Liver (tissue), 8 donors: ENCODE measurements at regions not wholly inside any gene's neighbourhood (a gene's known extent, or its start where the extent isn't known, plus 50 kb on each side); places are given as distances from the start of the nearest gene placed in this dataset.

ENCODE experiments used
- DNase-seq: peaks from one replicate; pipeline ENCODE4 v3.0.0-alpha.2; 2017; ENCODE audit warnings: low spot score
- H3K27ac ChIP-seq, 2 donors: one replicate each; pipeline ENCODE4 v1.7.0; 2013; ENCODE audit warnings: inconsistent platforms in 2 of 2, low read length in 2 of 2, control low read depth in 1 of 2, low read depth in 1 of 2, mild to moderate bottlenecking in 1 of 2
- H3K27me3 ChIP-seq, 4 donors: one replicate each; pipeline versions ENCODE4 v1.6.1 to v1.7.0; 2013; ENCODE audit warnings: low read length in 3 of 4, inconsistent platforms in 1 of 4, mild to moderate bottlenecking in 1 of 4, moderate library complexity in 1 of 4; ENCODE audit not compliant: control insufficient read depth in 4 of 4, insufficient read depth in 4 of 4
- H3K36me3 ChIP-seq, 4 donors: one replicate each; pipeline versions ENCODE4 v1.6.1 to v1.7.0; 2013; ENCODE audit warnings: low read length in 3 of 4, mild to moderate bottlenecking in 3 of 4, low read depth in 1 of 4, moderate library complexity in 1 of 4; ENCODE audit not compliant: control insufficient read depth in 4 of 4, insufficient read depth in 3 of 4
- H3K4me1 ChIP-seq, 4 donors: one replicate each; pipeline versions ENCODE4 v1.6.1 to v1.7.0; 2013; ENCODE audit warnings: low read length in 3 of 4, mild to moderate bottlenecking in 3 of 4, moderate library complexity in 1 of 4; ENCODE audit not compliant: control insufficient read depth in 4 of 4, insufficient read depth in 4 of 4
- H3K4me3 ChIP-seq, 3 donors: one replicate each; pipeline versions ENCODE4 v1.6.1 to v1.7.0; 2013; ENCODE audit warnings: low read length in 3 of 3, control low read depth in 1 of 3, low read depth in 1 of 3, mild to moderate bottlenecking in 1 of 3
- H3K9ac ChIP-seq, 2 donors: one replicate each; pipeline ENCODE4 v1.7.0; 2013; ENCODE audit warnings: low read length in 2 of 2, mild to moderate bottlenecking in 2 of 2, moderate library complexity in 2 of 2, control low read depth in 1 of 2, low read depth in 1 of 2
- H3K9me3 ChIP-seq, 4 donors: one replicate each; pipeline versions ENCODE4 v1.6.1 to v1.7.0; 2013; ENCODE audit warnings: low read length in 3 of 4; ENCODE audit not compliant: control insufficient read depth in 4 of 4
- EGR1 ChIP-seq, 2 donors: IDR thresholded peaks; 2 replicates each; pipeline ENCODE4 v1.6.1; 2016 to 2018; ENCODE audit warnings: antibody characterized with exemption in 2 of 2, low read depth in 2 of 2
- FOXA1 ChIP-seq: IDR thresholded peaks from 2 replicates; pipeline ENCODE4 v1.6.1; 2016; ENCODE audit warnings: antibody characterized with exemption
- FOXA2 ChIP-seq: IDR thresholded peaks from 2 replicates; pipeline ENCODE4 v1.6.1; 2016; ENCODE audit warnings: antibody characterized with exemption
- GABPA ChIP-seq, 2 donors: IDR thresholded peaks in 1 of 2; conservative IDR thresholded peaks in 1 of 2; 2 replicates each; pipeline ENCODE4 v1.6.1; 2016; ENCODE audit warnings: antibody characterized with exemption in 2 of 2, mild to moderate bottlenecking in 1 of 2, moderate library complexity in 1 of 2
- HNF4A ChIP-seq, 2 donors: conservative IDR thresholded peaks; 2 replicates each; pipeline ENCODE4 v1.6.1; 2016; ENCODE audit warnings: antibody characterized with exemption in 2 of 2, mild to moderate bottlenecking in 2 of 2
- HNF4G ChIP-seq: IDR thresholded peaks from 2 replicates; pipeline ENCODE4 v1.6.1; 2016; ENCODE audit warnings: antibody characterized with exemption
- JUND ChIP-seq, 2 donors: IDR thresholded peaks; 2 replicates each; pipeline ENCODE4 v1.6.1; 2016; ENCODE audit warnings: antibody characterized with exemption in 2 of 2
- NR2F2 ChIP-seq: IDR thresholded peaks from 2 replicates; pipeline ENCODE4 v1.6.1; 2016; ENCODE audit warnings: antibody characterized with exemption
- RAD21 ChIP-seq, 2 donors: IDR thresholded peaks; 2 replicates each; pipeline ENCODE4 v1.6.1; 2016; ENCODE audit warnings: antibody characterized with exemption in 2 of 2, mild to moderate bottlenecking in 2 of 2
- RXRA ChIP-seq, 2 donors: IDR thresholded peaks; 2 replicates each; pipeline ENCODE4 v1.6.1; 2017 to 2018; ENCODE audit warnings: antibody characterized with exemption in 2 of 2, mild to moderate bottlenecking in 1 of 2
- SP1 ChIP-seq: IDR thresholded peaks from 2 replicates; pipeline ENCODE4 v1.6.1; 2018; ENCODE audit warnings: antibody characterized with exemption, mild to moderate bottlenecking
- TAF1 ChIP-seq: conservative IDR thresholded peaks from 2 replicates; pipeline ENCODE4 v1.6.1; 2016; ENCODE audit warnings: antibody characterized with exemption, mild to moderate bottlenecking
- WGBS: extraction: QIAGEN DNeasy Blood & Tissue Kit; methylation state at CpG from one replicate; pipeline ENCODE4 v1.1.7; 2013; 5-methylcytosine and 5-hydroxymethylcytosine counted together
- TF ChIP-seq, protein P1 (sequence below): IDR thresholded peaks from 2 replicates; pipeline ENCODE4 v1.6.1; 2016; ENCODE audit warnings: antibody characterized with exemption
- TF ChIP-seq, protein P2 (sequence below): IDR thresholded peaks from 2 replicates; pipeline ENCODE4 v1.6.1; 2016; ENCODE audit warnings: antibody characterized with exemption
- TF ChIP-seq, protein P3 (sequence below): IDR thresholded peaks from 2 replicates; pipeline ENCODE4 v1.6.1; 2016; ENCODE audit warnings: antibody characterized with exemption
- TF ChIP-seq, protein P4 (sequence below): IDR thresholded peaks from 2 replicates; pipeline ENCODE4 v1.6.1; 2016; ENCODE audit warnings: antibody characterized with exemption, mild to moderate bottlenecking
- TF ChIP-seq, protein P5 (sequence below): fragments of 150-350 bp; IDR thresholded peaks from 2 replicates; pipeline ENCODE4 v1.5.1; 2017; ENCODE audit warnings: improper control_type of control experiment, low read depth, low read length; ENCODE audit not compliant: missing input control
- donor health status: healthy.
- donor health status: healthy.
- donor health status: healthy.
- donor health status: healthy.
- donor health status: healthy.

DNA sequence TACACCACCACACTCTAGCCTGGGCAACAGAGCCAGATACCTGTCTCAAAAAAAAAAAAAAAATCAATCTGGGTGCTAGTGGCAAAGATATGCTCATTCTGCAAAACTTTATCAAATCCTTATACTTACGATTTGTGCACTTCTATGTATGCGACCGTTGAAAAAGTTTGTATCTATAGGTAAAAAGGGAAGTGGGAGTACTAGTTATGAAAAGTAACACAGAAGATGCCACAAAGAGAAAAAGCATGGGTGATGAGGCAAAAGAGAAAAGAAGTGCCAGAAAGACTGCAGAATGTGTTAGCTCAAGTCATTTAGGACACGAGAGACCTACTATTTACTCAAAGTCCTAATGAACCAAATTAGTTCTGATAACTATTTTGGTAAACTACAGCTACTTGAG lies 407.8 kb downstream of the SHQ1 start (continued):
- TF ChIP-seq, protein P1, sequence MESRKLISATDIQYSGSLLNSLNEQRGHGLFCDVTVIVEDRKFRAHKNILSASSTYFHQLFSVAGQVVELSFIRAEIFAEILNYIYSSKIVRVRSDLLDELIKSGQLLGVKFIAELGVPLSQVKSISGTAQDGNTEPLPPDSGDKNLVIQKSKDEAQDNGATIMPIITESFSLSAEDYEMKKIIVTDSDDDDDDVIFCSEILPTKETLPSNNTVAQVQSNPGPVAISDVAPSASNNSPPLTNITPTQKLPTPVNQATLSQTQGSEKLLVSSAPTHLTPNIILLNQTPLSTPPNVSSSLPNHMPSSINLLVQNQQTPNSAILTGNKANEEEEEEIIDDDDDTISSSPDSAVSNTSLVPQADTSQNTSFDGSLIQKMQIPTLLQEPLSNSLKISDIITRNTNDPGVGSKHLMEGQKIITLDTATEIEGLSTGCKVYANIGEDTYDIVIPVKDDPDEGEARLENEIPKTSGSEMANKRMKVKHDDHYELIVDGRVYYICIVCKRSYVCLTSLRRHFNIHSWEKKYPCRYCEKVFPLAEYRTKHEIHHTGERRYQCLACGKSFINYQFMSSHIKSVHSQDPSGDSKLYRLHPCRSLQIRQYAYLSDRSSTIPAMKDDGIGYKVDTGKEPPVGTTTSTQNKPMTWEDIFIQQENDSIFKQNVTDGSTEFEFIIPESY = no peak
- TF ChIP-seq FOXA2 (no peak), SP1 (no peak), HNF4G (no peak), RAD21 (IDR thresholded peaks at IDR 0.05) (no peak), EGR1 (IDR thresholded peaks at IDR 0.05; ENCODE audit: low read depth in 2 of 2) (no peak), NR2F2 (no peak), HNF4A (conservative IDR thresholded peaks at IDR 0.05) (no peak), JUND (IDR thresholded peaks at IDR 0.05) (no peak)
- TF ChIP-seq, protein P2, sequence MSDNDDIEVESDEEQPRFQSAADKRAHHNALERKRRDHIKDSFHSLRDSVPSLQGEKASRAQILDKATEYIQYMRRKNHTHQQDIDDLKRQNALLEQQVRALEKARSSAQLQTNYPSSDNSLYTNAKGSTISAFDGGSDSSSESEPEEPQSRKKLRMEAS = no peak

DNA sequence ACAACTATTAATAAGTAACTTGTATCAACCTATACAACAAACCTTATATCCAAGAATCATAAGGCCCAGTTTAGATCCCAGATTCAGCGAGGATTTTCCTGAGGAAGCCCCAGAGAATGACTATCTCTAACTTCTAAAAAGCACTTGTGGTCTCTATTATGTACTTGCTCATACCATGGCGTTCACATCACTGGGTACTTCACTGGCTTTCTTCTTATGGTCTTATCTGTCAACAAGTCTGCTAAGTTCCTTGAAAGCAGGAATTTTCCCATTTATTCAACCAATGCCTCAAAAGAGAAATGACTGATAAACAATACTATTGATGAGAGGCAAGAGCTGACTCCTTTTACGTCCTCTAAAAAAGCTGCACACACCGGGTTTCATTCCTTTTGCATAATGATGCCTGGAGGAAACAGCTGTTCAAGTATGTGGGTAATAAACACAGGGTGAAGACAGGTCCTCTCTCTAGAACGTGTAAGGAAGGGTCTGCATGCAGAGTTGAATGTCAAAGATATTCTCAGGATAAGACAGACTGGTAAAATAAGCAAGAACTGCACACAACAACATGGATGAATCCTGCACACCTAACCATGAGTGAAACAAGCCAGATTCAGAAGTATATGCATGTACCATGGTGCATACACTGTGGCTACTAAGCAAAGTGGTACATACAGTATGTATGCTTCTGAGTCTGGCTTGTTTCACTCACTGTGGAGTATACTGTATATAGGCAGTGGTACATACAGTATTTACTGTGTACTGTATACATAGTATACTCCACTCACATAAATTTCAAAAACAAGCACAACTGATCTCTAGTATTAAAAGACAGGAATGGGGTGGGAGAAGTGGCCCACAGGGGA lies 408.7 kb downstream of the SHQ1 start:
- no peak for DNase-seq
- Histone ChIP-seq H3K36me3 (peaks cover 0 to 13% (median 0%) of the 10 kb centered on the region in 4 donors), H3K4me1 (peaks cover 0 to 42% (median 10%) of the 10 kb centered on the region in 4 donors), H3K27ac (no peak overlapping the region), H3K9ac (no peak overlapping the region), H3K4me3 (no peak overlapping the region), H3K27me3 (no peaks in the 10 kb centered on the region), H3K9me3 (no peaks in the 10 kb centered on the region)
- WGBS = 78% methylated on average over 5 of the region's 5 CpGs
- TF ChIP-seq RXRA (IDR thresholded peaks at IDR 0.05) (no peak), HNF4G (no peak), GABPA (IDR thresholded peaks at IDR 0.05 in 1 of 2, conservative IDR thresholded peaks at IDR 0.05 in 1 of 2) (no peak), NR2F2 (no peak), HNF4A (conservative IDR thresholded peaks at IDR 0.05) (no peak), TAF1 (no peak), FOXA1 (no peak)
- TF ChIP-seq, protein P3, sequence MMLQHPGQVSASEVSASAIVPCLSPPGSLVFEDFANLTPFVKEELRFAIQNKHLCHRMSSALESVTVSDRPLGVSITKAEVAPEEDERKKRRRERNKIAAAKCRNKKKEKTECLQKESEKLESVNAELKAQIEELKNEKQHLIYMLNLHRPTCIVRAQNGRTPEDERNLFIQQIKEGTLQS = no peak
- TF ChIP-seq, protein P4, sequence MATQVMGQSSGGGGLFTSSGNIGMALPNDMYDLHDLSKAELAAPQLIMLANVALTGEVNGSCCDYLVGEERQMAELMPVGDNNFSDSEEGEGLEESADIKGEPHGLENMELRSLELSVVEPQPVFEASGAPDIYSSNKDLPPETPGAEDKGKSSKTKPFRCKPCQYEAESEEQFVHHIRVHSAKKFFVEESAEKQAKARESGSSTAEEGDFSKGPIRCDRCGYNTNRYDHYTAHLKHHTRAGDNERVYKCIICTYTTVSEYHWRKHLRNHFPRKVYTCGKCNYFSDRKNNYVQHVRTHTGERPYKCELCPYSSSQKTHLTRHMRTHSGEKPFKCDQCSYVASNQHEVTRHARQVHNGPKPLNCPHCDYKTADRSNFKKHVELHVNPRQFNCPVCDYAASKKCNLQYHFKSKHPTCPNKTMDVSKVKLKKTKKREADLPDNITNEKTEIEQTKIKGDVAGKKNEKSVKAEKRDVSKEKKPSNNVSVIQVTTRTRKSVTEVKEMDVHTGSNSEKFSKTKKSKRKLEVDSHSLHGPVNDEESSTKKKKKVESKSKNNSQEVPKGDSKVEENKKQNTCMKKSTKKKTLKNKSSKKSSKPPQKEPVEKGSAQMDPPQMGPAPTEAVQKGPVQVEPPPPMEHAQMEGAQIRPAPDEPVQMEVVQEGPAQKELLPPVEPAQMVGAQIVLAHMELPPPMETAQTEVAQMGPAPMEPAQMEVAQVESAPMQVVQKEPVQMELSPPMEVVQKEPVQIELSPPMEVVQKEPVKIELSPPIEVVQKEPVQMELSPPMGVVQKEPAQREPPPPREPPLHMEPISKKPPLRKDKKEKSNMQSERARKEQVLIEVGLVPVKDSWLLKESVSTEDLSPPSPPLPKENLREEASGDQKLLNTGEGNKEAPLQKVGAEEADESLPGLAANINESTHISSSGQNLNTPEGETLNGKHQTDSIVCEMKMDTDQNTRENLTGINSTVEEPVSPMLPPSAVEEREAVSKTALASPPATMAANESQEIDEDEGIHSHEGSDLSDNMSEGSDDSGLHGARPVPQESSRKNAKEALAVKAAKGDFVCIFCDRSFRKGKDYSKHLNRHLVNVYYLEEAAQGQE = no peak
- TF ChIP-seq, protein P5, sequence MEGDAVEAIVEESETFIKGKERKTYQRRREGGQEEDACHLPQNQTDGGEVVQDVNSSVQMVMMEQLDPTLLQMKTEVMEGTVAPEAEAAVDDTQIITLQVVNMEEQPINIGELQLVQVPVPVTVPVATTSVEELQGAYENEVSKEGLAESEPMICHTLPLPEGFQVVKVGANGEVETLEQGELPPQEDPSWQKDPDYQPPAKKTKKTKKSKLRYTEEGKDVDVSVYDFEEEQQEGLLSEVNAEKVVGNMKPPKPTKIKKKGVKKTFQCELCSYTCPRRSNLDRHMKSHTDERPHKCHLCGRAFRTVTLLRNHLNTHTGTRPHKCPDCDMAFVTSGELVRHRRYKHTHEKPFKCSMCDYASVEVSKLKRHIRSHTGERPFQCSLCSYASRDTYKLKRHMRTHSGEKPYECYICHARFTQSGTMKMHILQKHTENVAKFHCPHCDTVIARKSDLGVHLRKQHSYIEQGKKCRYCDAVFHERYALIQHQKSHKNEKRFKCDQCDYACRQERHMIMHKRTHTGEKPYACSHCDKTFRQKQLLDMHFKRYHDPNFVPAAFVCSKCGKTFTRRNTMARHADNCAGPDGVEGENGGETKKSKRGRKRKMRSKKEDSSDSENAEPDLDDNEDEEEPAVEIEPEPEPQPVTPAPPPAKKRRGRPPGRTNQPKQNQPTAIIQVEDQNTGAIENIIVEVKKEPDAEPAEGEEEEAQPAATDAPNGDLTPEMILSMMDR = no peak
- TF ChIP-seq, protein P2 = no peak
